ENCODE measurements at regions not wholly inside any gene's neighbourhood (a gene's known extent, or its start where the extent isn't known, plus 50 kb on each side); places are given as distances from the start of the nearest gene placed in this dataset.
A peak's percentile ranks its signal among the peaks of the same experiment; 100 is the strongest.

DNA sequence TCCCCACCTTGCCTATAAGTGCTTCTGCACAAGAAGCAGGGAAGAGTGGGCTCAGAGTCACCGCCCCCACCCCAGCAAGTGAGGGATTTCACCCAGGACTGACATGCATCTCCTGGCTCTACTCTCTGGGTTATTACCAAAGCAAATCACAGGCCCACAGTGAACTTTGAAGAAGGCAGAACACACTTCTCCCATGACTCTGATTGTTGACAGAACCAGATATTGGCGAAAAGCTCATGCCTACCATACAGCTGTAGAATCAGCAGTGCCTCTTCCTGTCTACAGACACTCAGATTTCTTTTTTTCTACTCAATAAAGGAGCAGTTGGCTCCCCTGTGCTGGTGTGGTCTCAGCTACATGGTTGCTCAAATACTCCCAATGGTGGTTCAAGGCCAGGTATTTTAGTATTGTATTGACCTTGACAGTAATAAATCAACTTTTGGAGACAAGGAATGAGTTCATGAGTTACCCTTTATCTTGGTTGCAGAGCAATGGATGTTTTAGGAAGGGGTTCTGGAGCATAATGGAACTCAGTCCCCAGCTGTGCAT, 512.9 kb upstream of the ID2 start:
- no peak overlapping the region for H3K23ac ChIP-seq (ENCODE audit: low read depth, low read length, poor library complexity)
- DNase-seq (ENCODE audit: low spot score), result no peak
- H4K8ac ChIP-seq (ENCODE audit: low read depth, low read length), result no peak overlapping the region
- H2BK15ac ChIP-seq (ENCODE audit: low read length), result no peak overlapping the region
- no peak overlapping the region for H3K4me3 ChIP-seq (ENCODE audit: low read length in 2 of 2)
- H4K91ac ChIP-seq (ENCODE audit: low read depth, low read length, poor library complexity), result no peak overlapping the region
- H3K36me3 ChIP-seq (replicated peaks in 1 of 2; ENCODE audit: control insufficient read depth in 2 of 2, insufficient read depth in 2 of 2, low read length in 2 of 2), result no peaks in the 10 kb centered on the region
- no peaks in the 10 kb centered on the region for H3K9me3 ChIP-seq (replicated peaks in 1 of 2; ENCODE audit: control insufficient read depth in 2 of 2, insufficient read depth in 1 of 2, low read depth in 1 of 2, low read length in 2 of 2)
- peaks cover 0 to 9% of the 10 kb centered on the region in 2 donors for H3K4me1 ChIP-seq (ENCODE audit: control insufficient read depth in 2 of 2, insufficient read depth in 1 of 2, low read depth in 1 of 2, low read length in 2 of 2)
- H2AK5ac ChIP-seq (ENCODE audit: low read depth, low read length), result no peak overlapping the region
- no peaks in the 10 kb centered on the region for H3K79me1 ChIP-seq (ENCODE audit: low read depth, low read length)
- no peak overlapping the region for H3K9ac ChIP-seq (ENCODE audit: low read depth, low read length, poor library complexity)
- H2BK5ac ChIP-seq (ENCODE audit: low read length), result no peak overlapping the region
- no peak overlapping the region for H2BK12ac ChIP-seq (ENCODE audit: low read length)
- no peaks in the 10 kb centered on the region for H3K27me3 ChIP-seq (ENCODE audit: control insufficient read depth in 3 of 3, insufficient read depth in 3 of 3, low read depth in 1 of 3, low read length in 3 of 3)
- H3K14ac ChIP-seq (ENCODE audit: low read length), result no peak overlapping the region
- H3K18ac ChIP-seq (ENCODE audit: low read length), result no peak overlapping the region
- no peak overlapping the region for H3K4me2 ChIP-seq (ENCODE audit: insufficient read depth, low read length, poor library complexity, severe bottlenecking)
- no CpG with 5 or more reads among the region's 2 CpGs for WGBS, 2 donors (ENCODE audit: extremely low coverage in 2 of 2, insufficient read length in 2 of 2, insufficient replicate concordance in 1 of 2)
- H3K4ac ChIP-seq (ENCODE audit: low read length), result no peak overlapping the region
- H2AFZ ChIP-seq (ENCODE audit: low read length), result peak overlapping the region; percentile 2
- H3K27ac ChIP-seq (replicated peaks; ENCODE audit: low read length), result no peak overlapping the region
- no peak overlapping the region for H2BK120ac ChIP-seq (ENCODE audit: low read depth, low read length)

DNA sequence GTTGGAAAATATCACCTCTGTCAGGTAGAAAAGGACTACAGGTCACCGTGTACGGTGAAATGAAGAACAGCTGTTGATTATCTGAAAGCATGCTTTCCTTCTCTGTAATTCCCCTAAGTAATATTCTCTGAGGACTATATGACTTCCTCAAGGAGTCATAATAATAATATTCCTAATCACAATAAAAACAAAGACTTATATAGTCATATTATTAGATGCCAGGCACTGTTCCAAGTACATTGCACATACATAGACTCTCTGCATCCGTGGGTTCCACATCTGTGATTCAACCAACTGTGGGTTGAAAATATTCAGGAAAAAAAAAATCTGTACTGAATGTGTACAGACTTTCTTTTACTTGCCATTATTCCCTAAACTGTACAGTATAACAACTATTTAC, 512.4 kb upstream of the ID2 start:
- no peak overlapping the region for H4K8ac ChIP-seq (ENCODE audit: low read depth, low read length)
- H4K91ac ChIP-seq (ENCODE audit: low read depth, low read length, poor library complexity), result no peak overlapping the region
- H3K4ac ChIP-seq (ENCODE audit: low read length), result no peak overlapping the region
- no peak overlapping the region for H3K18ac ChIP-seq (ENCODE audit: low read length)
- no peaks in the 10 kb centered on the region for H3K36me3 ChIP-seq (replicated peaks in 1 of 2; ENCODE audit: control insufficient read depth in 2 of 2, insufficient read depth in 2 of 2, low read length in 2 of 2)
- no peak overlapping the region for H2AK5ac ChIP-seq (ENCODE audit: low read depth, low read length)
- peaks cover 0 to 9% of the 10 kb centered on the region in 2 donors for H3K4me1 ChIP-seq (ENCODE audit: control insufficient read depth in 2 of 2, insufficient read depth in 1 of 2, low read depth in 1 of 2, low read length in 2 of 2)
- no peak overlapping the region for H3K14ac ChIP-seq (ENCODE audit: low read length)
- H2BK15ac ChIP-seq (ENCODE audit: low read length), result no peak overlapping the region
- DNase-seq (ENCODE audit: low spot score), result no peak
- H3K27me3 ChIP-seq (ENCODE audit: control insufficient read depth in 3 of 3, insufficient read depth in 3 of 3, low read depth in 1 of 3, low read length in 3 of 3), result no peaks in the 10 kb centered on the region
- H2BK120ac ChIP-seq (ENCODE audit: low read depth, low read length), result no peak overlapping the region
- H3K27ac ChIP-seq (replicated peaks; ENCODE audit: low read length), result no peak overlapping the region
- no peaks in the 10 kb centered on the region for H3K79me1 ChIP-seq (ENCODE audit: low read depth, low read length)
- no CpG with 5 or more reads among the region's 3 CpGs for WGBS, 2 donors (ENCODE audit: extremely low coverage in 2 of 2, insufficient read length in 2 of 2, insufficient replicate concordance in 1 of 2)
- H3K4me2 ChIP-seq (ENCODE audit: insufficient read depth, low read length, poor library complexity, severe bottlenecking), result no peak overlapping the region
- no peak overlapping the region for H2BK5ac ChIP-seq (ENCODE audit: low read length)
- H3K23ac ChIP-seq (ENCODE audit: low read depth, low read length, poor library complexity), result no peak overlapping the region
- H3K4me3 ChIP-seq (ENCODE audit: low read length in 2 of 2), result no peak overlapping the region
- no peak overlapping the region for H3K9ac ChIP-seq (ENCODE audit: low read depth, low read length, poor library complexity)
- no peak overlapping the region for H2AFZ ChIP-seq (ENCODE audit: low read length)
- no peak overlapping the region for H2BK12ac ChIP-seq (ENCODE audit: low read length)
- H3K9me3 ChIP-seq (replicated peaks in 1 of 2; ENCODE audit: control insufficient read depth in 2 of 2, insufficient read depth in 1 of 2, low read depth in 1 of 2, low read length in 2 of 2), result peaks cover 0 to 1% of the 10 kb centered on the region in 2 donors

DNA sequence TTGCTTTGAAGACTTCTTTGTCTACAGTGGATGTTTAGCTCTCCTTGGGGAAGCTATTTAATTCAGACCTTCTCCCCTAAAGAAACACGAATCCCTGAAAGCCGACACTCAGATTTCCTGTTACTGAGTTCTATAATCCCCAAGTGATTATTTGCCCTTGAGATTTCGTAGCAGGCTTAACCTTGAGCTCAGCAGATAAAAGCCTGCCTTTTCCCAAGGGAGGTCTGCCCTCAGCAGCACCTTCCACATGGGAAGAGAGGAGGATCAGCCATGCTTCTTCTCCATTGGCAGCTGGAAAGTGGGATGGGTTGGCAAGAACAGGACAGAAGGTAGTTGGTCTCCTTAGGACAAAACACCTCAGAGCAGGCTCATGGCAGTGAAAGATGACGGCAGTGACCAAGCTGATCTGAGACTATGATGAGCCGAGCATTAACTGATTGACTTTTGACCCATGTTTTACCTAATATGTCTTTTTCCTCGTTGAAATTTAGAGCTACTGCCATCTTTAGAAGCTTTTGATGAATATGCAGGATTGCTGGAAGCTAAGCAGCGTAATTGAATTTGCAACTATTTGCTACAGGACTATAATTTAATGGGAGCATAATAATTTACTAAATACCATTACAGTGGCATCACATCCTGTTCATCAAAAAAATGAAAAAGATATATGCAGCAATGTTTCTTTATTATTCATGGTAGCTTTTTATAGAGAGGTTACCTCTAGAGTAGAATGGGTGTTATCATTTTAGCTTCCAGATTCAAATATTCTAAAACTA, 511.1 kb upstream of the ID2 start:
- Histone ChIP-seq H3K23ac (ENCODE audit: low read depth, low read length, poor library complexity) (no peak overlapping the region), H3K9me3 (replicated peaks in 1 of 2; ENCODE audit: control insufficient read depth in 2 of 2, insufficient read depth in 1 of 2, low read depth in 1 of 2, low read length in 2 of 2) (peaks cover 0 to 3% of the 10 kb centered on the region in 2 donors), H2AFZ (ENCODE audit: low read length) (peak overlapping the region; percentile 39), H3K4me1 (ENCODE audit: control insufficient read depth in 2 of 2, insufficient read depth in 1 of 2, low read depth in 1 of 2, low read length in 2 of 2) (peaks cover 0 to 9% of the 10 kb centered on the region in 2 donors), H2BK120ac (ENCODE audit: low read depth, low read length) (no peak overlapping the region), H2AK5ac (ENCODE audit: low read depth, low read length) (no peak overlapping the region), H4K91ac (ENCODE audit: low read depth, low read length, poor library complexity) (no peak overlapping the region), H2BK5ac (ENCODE audit: low read length) (no peak overlapping the region), H2BK12ac (ENCODE audit: low read length) (no peak overlapping the region), H3K4me2 (ENCODE audit: insufficient read depth, low read length, poor library complexity, severe bottlenecking) (no peak overlapping the region), H3K27me3 (ENCODE audit: control insufficient read depth in 3 of 3, insufficient read depth in 3 of 3, low read depth in 1 of 3, low read length in 3 of 3) (no peaks in the 10 kb centered on the region), H4K8ac (ENCODE audit: low read depth, low read length) (no peak overlapping the region), H3K36me3 (replicated peaks in 1 of 2; ENCODE audit: control insufficient read depth in 2 of 2, insufficient read depth in 2 of 2, low read length in 2 of 2) (no peaks in the 10 kb centered on the region), H2BK15ac (ENCODE audit: low read length) (no peak overlapping the region), H3K4me3 (ENCODE audit: low read length in 2 of 2) (no peak overlapping the region), H3K14ac (ENCODE audit: low read length) (no peak overlapping the region), H3K9ac (ENCODE audit: low read depth, low read length, poor library complexity) (no peak overlapping the region), H3K79me1 (ENCODE audit: low read depth, low read length) (no peaks in the 10 kb centered on the region), H3K27ac (replicated peaks; ENCODE audit: low read length) (no peak overlapping the region), H3K18ac (ENCODE audit: low read length) (no peak overlapping the region), H3K4ac (ENCODE audit: low read length) (no peak overlapping the region)
- no CpG with 5 or more reads among the region's 7 CpGs for WGBS, 2 donors (ENCODE audit: extremely low coverage in 2 of 2, insufficient read length in 2 of 2, insufficient replicate concordance in 1 of 2)
- no peak for DNase-seq (ENCODE audit: low spot score)

- no peak overlapping the region for H3K14ac ChIP-seq (ENCODE audit: low read length)
- H3K9ac ChIP-seq (ENCODE audit: low read depth, low read length, poor library complexity), result no peak overlapping the region
- no peaks in the 10 kb centered on the region for H3K79me1 ChIP-seq (ENCODE audit: low read depth, low read length)
- no peak overlapping the region for H2BK15ac ChIP-seq (ENCODE audit: low read length)
- H3K36me3 ChIP-seq (replicated peaks in 1 of 2; ENCODE audit: control insufficient read depth in 2 of 2, insufficient read depth in 2 of 2, low read length in 2 of 2), result no peaks in the 10 kb centered on the region
- peaks cover 0 to 9% of the 10 kb centered on the region in 2 donors for H3K4me1 ChIP-seq (ENCODE audit: control insufficient read depth in 2 of 2, insufficient read depth in 1 of 2, low read depth in 1 of 2, low read length in 2 of 2)
- no peak for DNase-seq (ENCODE audit: low spot score)
- no peak overlapping the region for H3K18ac ChIP-seq (ENCODE audit: low read length)
- no peak overlapping the region for H2BK5ac ChIP-seq (ENCODE audit: low read length)
- H3K27ac ChIP-seq (replicated peaks; ENCODE audit: low read length), result no peak overlapping the region
- no peak overlapping the region for H3K4me3 ChIP-seq (ENCODE audit: low read length in 2 of 2)
- no peak overlapping the region for H2AFZ ChIP-seq (ENCODE audit: low read length)
- H4K91ac ChIP-seq (ENCODE audit: low read depth, low read length, poor library complexity), result no peak overlapping the region
- peaks cover 0 to 3% of the 10 kb centered on the region in 2 donors for H3K9me3 ChIP-seq (replicated peaks in 1 of 2; ENCODE audit: control insufficient read depth in 2 of 2, insufficient read depth in 1 of 2, low read depth in 1 of 2, low read length in 2 of 2)
- no peak overlapping the region for H2AK5ac ChIP-seq (ENCODE audit: low read depth, low read length)
- H2BK120ac ChIP-seq (ENCODE audit: low read depth, low read length), result no peak overlapping the region
- no peak overlapping the region for H3K4ac ChIP-seq (ENCODE audit: low read length)
- H3K4me2 ChIP-seq (ENCODE audit: insufficient read depth, low read length, poor library complexity, severe bottlenecking), result no peak overlapping the region
- no peak overlapping the region for H4K8ac ChIP-seq (ENCODE audit: low read depth, low read length)
- no peak overlapping the region for H3K23ac ChIP-seq (ENCODE audit: low read depth, low read length, poor library complexity)
- H3K27me3 ChIP-seq (ENCODE audit: control insufficient read depth in 3 of 3, insufficient read depth in 3 of 3, low read depth in 1 of 3, low read length in 3 of 3), result no peaks in the 10 kb centered on the region
- no CpG with 5 or more reads among the region's 2 CpGs for WGBS, 2 donors (ENCODE audit: extremely low coverage in 2 of 2, insufficient read length in 2 of 2, insufficient replicate concordance in 1 of 2)
- no peak overlapping the region for H2BK12ac ChIP-seq (ENCODE audit: low read length)
Observed at GRCh38 chr2:8171608-8172007, 510.2 kb upstream of the ID2 start.

All from neuronal stem cell (in vitro differentiated cells).